Activated T-helper 1 cell treated with anti-CD3 and anti-CD28 coated beads, Interleukin-12 subunit alpha, Interleukin-12 subunit beta, Interleukin-2, Interleukin-4 antibody, amounts not matched to agents 30 ng/mL and 10 ng/mL and 1 ng/mL, durations not matched to agents 14 hours and 24 hours and 36 hours (primary cell): ENCODE measurements at regions not wholly inside any gene's neighbourhood (a gene's known extent, or its start where the extent isn't known, plus 50 kb on each side); places are given as distances from the start of the nearest gene placed in this dataset.

Source experiments
- DNase-seq: peaks from one replicate; pipeline ENCODE4 v3.0.0; 2021; ENCODE audit warnings: low spot score
- H3K27ac Mint-ChIP-seq: one replicate; pipeline ENCODE4 v1.8.0; 2021; ENCODE audit warnings: mild to moderate bottlenecking, mixed read lengths
- H3K27me3 Mint-ChIP-seq: one replicate; pipeline ENCODE4 v1.8.0; 2022; ENCODE audit warnings: mild to moderate bottlenecking, moderate library complexity, mixed read lengths; ENCODE audit not compliant: insufficient read depth
- H3K36me3 Mint-ChIP-seq: one replicate; pipeline ENCODE4 v1.8.0; 2021; ENCODE audit warnings: low read depth, mixed read lengths
- H3K4me1 Mint-ChIP-seq: one replicate; pipeline ENCODE4 v1.8.0; 2021; ENCODE audit warnings: low read depth, mixed read lengths
- H3K4me3 Mint-ChIP-seq: one replicate; pipeline ENCODE4 v1.8.0; 2021; ENCODE audit warnings: mild to moderate bottlenecking, moderate library complexity, mixed read lengths
- H3K9me3 Mint-ChIP-seq: one replicate; pipeline ENCODE4 v1.8.0; 2021; ENCODE audit warnings: mixed read lengths
- intact Hi-C: fragments of 100-400 bp; cut with micrococcal nuclease; formaldehyde crosslinking; loops from one replicate; pipeline ENCODE4 v1.15.1; 2024

- H3K27ac Mint-ChIP-seq: no peak overlapping the region
Measured at GRCh38 chr13:44303681-44304432, 69.8 kb upstream of the SERP2 start.

GRCh38 chr13:44304433-44304725 lies 69.2 kb upstream of the SERP2 start:
- peaks cover 8% of the 10 kb centered on the region for H3K36me3 Mint-ChIP-seq
- intact Hi-C loops: loop anchor here (1.0 to 5.0 kb wide), 2 partner anchors 9 to 162 kb away; no protein-coding TSS in a partner anchor
- peaks cover 9% of the 10 kb centered on the region for H3K9me3 Mint-ChIP-seq
- DNase-seq: no peak
- H3K4me1 Mint-ChIP-seq: peaks cover 67% of the 10 kb centered on the region
- H3K4me3 Mint-ChIP-seq: no peak overlapping the region
- no peak overlapping the region for H3K27ac Mint-ChIP-seq
- peaks cover 4% of the 10 kb centered on the region for H3K27me3 Mint-ChIP-seq

More at GRCh38 chr13:44303681-44304432, 69.8 kb upstream of the SERP2 start:
- peaks cover 9% of the 10 kb centered on the region for H3K9me3 Mint-ChIP-seq
- peaks cover 67% of the 10 kb centered on the region for H3K4me1 Mint-ChIP-seq
- peaks cover 8% of the 10 kb centered on the region for H3K36me3 Mint-ChIP-seq
- no peak for DNase-seq
- peaks cover 4% of the 10 kb centered on the region for H3K27me3 Mint-ChIP-seq
- H3K4me3 Mint-ChIP-seq: no peak overlapping the region
- intact Hi-C loops: loop anchor here (1.0 to 5.0 kb wide), 2 partner anchors 9 to 162 kb away; no protein-coding TSS in a partner anchor

GRCh38 chr13:44305286-44305685 lies 68.3 kb upstream of the SERP2 start:
- no peak for DNase-seq
- intact Hi-C loops: no loop called here
- H3K36me3 Mint-ChIP-seq: peaks cover 8% of the 10 kb centered on the region
- no peak overlapping the region for H3K4me3 Mint-ChIP-seq
- H3K4me1 Mint-ChIP-seq: peaks cover 63% of the 10 kb centered on the region
- peaks cover 4% of the 10 kb centered on the region for H3K27me3 Mint-ChIP-seq
- H3K27ac Mint-ChIP-seq: no peak overlapping the region
- peaks cover 9% of the 10 kb centered on the region for H3K9me3 Mint-ChIP-seq

GRCh38 chr13:44305917-44306370 lies 67.7 kb upstream of the SERP2 start:
- Mint-ChIP-seq H3K4me1 (peaks cover 56% of the 10 kb centered on the region), H3K27ac (no peak overlapping the region)

GRCh38 chr13:44306371-44307192 lies 67.0 kb upstream of the SERP2 start:
- peaks cover 5% of the 10 kb centered on the region for H3K36me3 Mint-ChIP-seq
- H3K27me3 Mint-ChIP-seq: peaks cover 4% of the 10 kb centered on the region
- no peak for DNase-seq
- intact Hi-C loops: no loop called here
- H3K4me3 Mint-ChIP-seq: no peak overlapping the region
- H3K9me3 Mint-ChIP-seq: peaks cover 5% of the 10 kb centered on the region
- H3K27ac Mint-ChIP-seq: no peak overlapping the region
- peaks cover 50% of the 10 kb centered on the region for H3K4me1 Mint-ChIP-seq

More at GRCh38 chr13:44305917-44306370, 67.7 kb upstream of the SERP2 start:
- peaks cover 4% of the 10 kb centered on the region for H3K27me3 Mint-ChIP-seq
- H3K36me3 Mint-ChIP-seq: peaks cover 8% of the 10 kb centered on the region
- H3K9me3 Mint-ChIP-seq: peaks cover 9% of the 10 kb centered on the region
- intact Hi-C loops: no loop called here
- H3K4me3 Mint-ChIP-seq: peak overlapping the region; percentile 28
- no peak for DNase-seq

- Mint-ChIP-seq H3K4me1 (peaks cover 43% of the 10 kb centered on the region), H3K4me3 (no peak overlapping the region), H3K27ac (no peak overlapping the region), H3K27me3 (peaks cover 4% of the 10 kb centered on the region), H3K36me3 (peaks cover 1% of the 10 kb centered on the region), H3K9me3 (peaks cover 2% of the 10 kb centered on the region)
- no peak for DNase-seq
- intact Hi-C loops: no loop called here
Measured at GRCh38 chr13:44307255-44307654, 66.4 kb upstream of the SERP2 start.

DNA sequence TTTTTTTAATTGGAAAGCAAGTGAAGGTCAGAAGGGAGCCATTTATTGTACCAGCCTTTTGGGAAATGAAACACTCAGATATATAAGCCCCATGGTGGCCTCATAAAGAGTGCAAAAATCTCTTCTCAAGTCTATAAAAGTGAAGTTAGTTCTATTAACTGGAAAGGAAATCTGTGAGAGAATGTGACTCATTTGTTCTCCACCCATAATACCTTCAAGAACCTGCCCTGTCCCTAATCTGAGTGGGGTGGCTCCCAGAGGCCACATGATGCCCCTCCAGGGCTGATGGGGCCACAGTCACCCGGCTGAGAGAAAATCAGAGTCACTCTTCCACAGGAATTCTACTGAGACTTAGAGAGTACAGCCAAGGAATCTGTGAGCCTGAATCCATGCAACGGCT lies 65.8 kb upstream of the SERP2 start:
- Mint-ChIP-seq H3K4me1 (peaks cover 40% of the 10 kb centered on the region), H3K9me3 (no peaks in the 10 kb centered on the region), H3K27ac (no peak overlapping the region), H3K27me3 (peaks cover 4% of the 10 kb centered on the region), H3K4me3 (no peak overlapping the region), H3K36me3 (no peaks in the 10 kb centered on the region)
- intact Hi-C loops: no loop called here
- DNase-seq: no peak

GRCh38 chr13:44308352-44308751 lies 65.3 kb upstream of the SERP2 start:
- no peak for DNase-seq
- Mint-ChIP-seq H3K4me1 (peaks cover 35% of the 10 kb centered on the region), H3K27me3 (peaks cover 4% of the 10 kb centered on the region), H3K27ac (no peak overlapping the region), H3K9me3 (no peaks in the 10 kb centered on the region), H3K4me3 (no peak overlapping the region), H3K36me3 (no peaks in the 10 kb centered on the region)
- intact Hi-C loops: no loop called here

GRCh38 chr13:44309794-44310757 lies 63.5 kb upstream of the SERP2 start:
- Mint-ChIP-seq H3K4me1 (peaks cover 23% of the 10 kb centered on the region), H3K4me3 (no peak overlapping the region), H3K27me3 (peaks cover 4% of the 10 kb centered on the region), H3K36me3 (no peaks in the 10 kb centered on the region), H3K27ac (no peak overlapping the region), H3K9me3 (no peaks in the 10 kb centered on the region)
- intact Hi-C loops: no loop called here
- DNase-seq: no peak

- Mint-ChIP-seq H3K4me1 (peaks cover 15% of the 10 kb centered on the region), H3K27me3 (peaks cover 7% of the 10 kb centered on the region)
- intact Hi-C loops: no loop called here
Measured at GRCh38 chr13:44311011-44311780, 62.4 kb upstream of the SERP2 start.

DNA sequence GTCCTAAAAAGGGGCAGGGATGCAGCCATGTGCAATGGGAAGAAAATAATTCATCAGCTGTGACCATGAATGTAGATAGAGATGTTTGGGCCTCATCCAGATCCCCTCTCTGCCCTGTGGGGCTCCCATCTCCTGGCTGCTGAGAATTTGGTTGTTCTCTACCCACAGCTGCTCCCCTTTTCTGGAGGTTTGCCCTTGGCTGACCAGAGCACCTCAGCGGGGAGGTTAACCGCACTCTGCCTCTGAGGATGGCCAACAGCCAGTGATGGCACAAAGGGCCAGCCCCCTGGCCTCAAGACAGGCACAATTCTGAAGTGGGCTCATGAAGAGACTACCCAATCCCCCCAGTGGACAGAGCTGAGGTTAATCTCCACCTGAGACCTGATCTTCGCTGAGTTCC lies 61.5 kb upstream of the SERP2 start:
- no peaks in the 10 kb centered on the region for H3K36me3 Mint-ChIP-seq
- H3K27ac Mint-ChIP-seq: no peak overlapping the region
- H3K27me3 Mint-ChIP-seq: peaks cover 7% of the 10 kb centered on the region
- intact Hi-C loops: no loop called here
- no peaks in the 10 kb centered on the region for H3K9me3 Mint-ChIP-seq
- DNase-seq: no peak
- H3K4me3 Mint-ChIP-seq: no peak overlapping the region
- H3K4me1 Mint-ChIP-seq: peaks cover 6% of the 10 kb centered on the region

More at GRCh38 chr13:44311011-44311780, 62.4 kb upstream of the SERP2 start:
- H3K27ac Mint-ChIP-seq: no peak overlapping the region
- no peak overlapping the region for H3K4me3 Mint-ChIP-seq
- no peaks in the 10 kb centered on the region for H3K9me3 Mint-ChIP-seq
- no peaks in the 10 kb centered on the region for H3K36me3 Mint-ChIP-seq
- DNase-seq: no peak
